22Rv1 (cell line): ENCODE measurements at regions not wholly inside any gene's neighbourhood (a gene's known extent, or its start where the extent isn't known, plus 50 kb on each side); places are given as distances from the start of the nearest gene placed in this dataset.
"Not testable (repeated sequence)": the region's sequence is repeated elsewhere in the genome, so short reads cannot be mapped to it uniquely, and the experiment has no call there.

ENCODE experiments used
- H3K27ac ChIP-seq: fragments of 450-650 bp; 2 replicates; pipeline ENCODE4 v1.5.1; 2017
- CTCF ChIP-seq: fragments of 450-650 bp; IDR thresholded peaks from 2 replicates; pipeline ENCODE4 v1.5.1; 2017; ENCODE audit warnings: mild to moderate bottlenecking
- ZFX ChIP-seq: fragments of 450-650 bp; IDR thresholded peaks from 2 replicates; pipeline ENCODE4 v1.6.1; 2017; ENCODE audit warnings: antibody characterized with exemption, borderline replicate concordance

- not testable (repeated sequence) for H3K27ac ChIP-seq
These were observed 83.5 kb upstream of the SFSWAP start for GRCh38 chr12:131627151-131628022.

GRCh38 chr12:131628023-131628740 is 82.7 kb upstream of the SFSWAP start:
- no peak for TF ChIP-seq CTCF
- no peak for TF ChIP-seq ZFX
- no peak overlapping the region for H3K27ac ChIP-seq

DNA sequence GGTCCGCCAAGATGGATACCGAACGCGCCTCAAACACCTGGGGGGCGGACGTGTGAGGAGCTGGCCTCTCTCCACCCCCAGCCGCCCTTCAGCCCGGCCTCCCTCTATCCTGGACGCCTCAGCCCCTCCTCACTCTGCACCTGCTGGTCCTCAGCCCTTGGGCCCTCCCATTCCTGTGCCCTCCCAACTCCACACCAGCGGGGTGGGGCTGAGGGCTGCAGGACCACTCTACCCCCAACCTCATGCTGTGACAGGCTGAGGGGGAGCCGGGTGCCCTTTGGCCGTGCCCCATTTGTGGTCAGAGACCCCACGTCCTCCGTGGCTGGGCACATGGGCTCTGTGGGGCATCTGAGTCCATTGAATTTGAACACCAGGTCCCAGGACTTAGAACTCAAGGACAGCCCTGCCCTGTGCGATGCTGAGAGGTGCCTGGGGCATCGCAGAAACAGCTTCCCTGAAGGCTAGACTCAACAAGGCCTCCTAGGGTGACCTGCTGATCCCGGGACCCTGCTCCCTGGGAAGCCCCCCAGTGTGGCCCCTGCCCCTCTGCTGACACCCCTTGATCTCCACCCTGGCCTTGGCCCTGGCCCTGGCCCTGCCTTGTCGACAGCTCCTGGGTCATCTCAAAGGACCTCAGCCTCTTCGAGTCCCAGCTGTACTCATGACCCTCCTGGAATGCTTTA is 82.0 kb upstream of the SFSWAP start:
- no peak overlapping the region for H3K27ac ChIP-seq
- TF ChIP-seq CTCF (no peak), ZFX (no peak)

DNA sequence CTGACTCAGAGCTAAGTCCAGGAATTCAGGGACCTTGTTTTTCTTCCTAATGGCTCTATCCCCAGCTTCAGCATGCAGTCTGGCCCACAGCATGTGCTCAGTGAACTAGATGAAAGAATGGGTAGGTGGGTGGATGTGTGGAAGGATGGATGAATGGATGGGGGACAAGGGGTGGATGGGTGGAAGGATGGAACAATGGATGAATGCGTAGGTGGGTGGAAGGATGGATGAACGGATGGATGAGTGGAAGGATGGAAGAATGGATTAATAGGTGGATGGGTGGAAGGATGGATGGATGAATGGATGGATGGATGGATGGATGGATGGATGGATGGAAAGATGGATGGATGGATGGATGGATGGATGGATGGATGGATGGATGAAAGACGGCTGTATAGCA is 79.7 kb upstream of the SFSWAP start:
- H3K27ac ChIP-seq = no peak overlapping the region
- no peak for TF ChIP-seq CTCF

GRCh38 chr12:131631889-131632651 is 78.8 kb upstream of the SFSWAP start:
- not testable (repeated sequence) for H3K27ac ChIP-seq

DNA sequence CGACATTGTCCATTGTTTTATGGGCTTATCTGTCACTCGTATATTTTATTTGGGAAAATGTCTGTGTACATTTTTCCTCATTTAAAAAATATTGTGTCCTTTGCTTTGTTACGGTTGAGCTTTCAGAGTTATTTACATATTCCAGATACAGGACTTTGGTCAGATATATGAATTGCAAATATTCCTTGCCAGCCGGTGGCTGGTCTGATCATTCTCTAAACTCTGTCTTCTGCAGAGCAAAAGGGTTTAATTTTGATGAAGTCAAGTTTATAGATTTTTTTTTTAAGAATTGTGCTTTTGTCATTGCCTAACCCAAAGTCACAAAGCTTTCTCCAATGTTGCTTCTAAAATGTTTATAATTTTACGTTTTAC is 78.3 kb upstream of the SFSWAP start:
- H3K27ac ChIP-seq = not testable (repeated sequence)

DNA sequence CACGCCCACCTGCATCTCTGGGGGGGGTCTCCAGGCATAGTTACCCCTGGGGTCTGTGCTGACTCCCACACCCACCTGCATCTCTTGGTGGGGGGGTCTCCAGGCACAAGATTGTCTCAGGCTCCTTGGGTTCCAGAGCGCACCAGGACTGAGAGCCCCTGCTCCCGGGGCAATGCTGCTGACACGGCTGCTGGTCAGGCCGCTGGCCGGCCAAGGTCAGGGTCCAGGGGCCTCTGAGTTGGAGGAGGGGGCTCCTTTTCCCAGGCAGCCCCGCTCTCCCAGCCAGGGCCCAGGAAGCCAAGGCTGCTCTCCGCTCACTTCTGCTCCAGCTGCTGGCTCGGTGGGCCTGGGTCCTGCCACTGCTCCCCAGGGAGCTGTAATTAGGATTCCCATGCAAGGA is 77.3 kb upstream of the SFSWAP start:
- H3K27ac ChIP-seq = not testable (repeated sequence)

DNA sequence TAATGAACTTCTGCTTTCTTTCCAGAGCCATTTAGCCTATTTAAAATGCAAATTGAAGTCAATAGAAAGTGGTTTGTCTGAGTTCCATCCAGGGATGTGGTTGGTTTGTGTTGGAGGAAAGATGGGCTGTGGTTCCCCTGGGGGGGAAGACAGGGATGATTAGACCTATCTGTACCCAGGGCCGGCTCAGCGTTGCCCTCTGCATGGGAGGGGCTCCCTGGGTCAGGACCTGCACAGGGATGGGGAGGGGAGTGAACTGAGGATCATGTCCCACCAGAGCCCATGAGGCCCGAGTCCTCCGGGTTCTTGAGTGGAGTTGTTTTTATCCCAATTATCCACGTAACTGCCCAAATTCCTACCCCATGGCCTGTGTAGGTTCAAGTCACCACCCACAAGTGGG is 76.9 kb upstream of the SFSWAP start:
- H3K27ac ChIP-seq = no peak overlapping the region
- no peak for TF ChIP-seq CTCF
- no peak for TF ChIP-seq ZFX

GRCh38 chr12:131635012-131635411 is 75.9 kb upstream of the SFSWAP start:
- H3K27ac ChIP-seq = not testable (repeated sequence)
